Neural cell (in vitro differentiated cells): ENCODE measurements at regions not wholly inside any gene's neighbourhood (a gene's known extent, or its start where the extent isn't known, plus 50 kb on each side); places are given as distances from the start of the nearest gene placed in this dataset.
"Not testable (repeated sequence)": the region's sequence is repeated elsewhere in the genome, so short reads cannot be mapped to it uniquely, and the experiment has no call there.

Experiments used
- EP300 ChIP-seq: fragments of 450-650 bp; conservative IDR thresholded peaks from 2 replicates; pipeline ENCODE4 v1.6.1; 2014; ENCODE audit warnings: antibody characterized with exemption, mild to moderate bottlenecking, moderate library complexity; ENCODE audit not compliant: poor library complexity, severe bottlenecking
- MXI1 ChIP-seq: fragments of 450-650 bp; conservative IDR thresholded peaks from 2 replicates; pipeline ENCODE4 v1.6.1; 2014; ENCODE audit warnings: antibody characterized with exemption, mild to moderate bottlenecking; ENCODE audit not compliant: poor library complexity, severe bottlenecking
- POLR2AphosphoS5 ChIP-seq: IDR thresholded peaks from 2 replicates; pipeline ENCODE4 v1.6.1; 2012
- RAD21 ChIP-seq: fragments of 450-650 bp; conservative IDR thresholded peaks from 2 replicates; pipeline ENCODE4 v1.6.1; 2014; ENCODE audit warnings: antibody characterized with exemption, mild to moderate bottlenecking, moderate library complexity
- SMC3 ChIP-seq: fragments of 450-650 bp; conservative IDR thresholded peaks from 2 replicates; pipeline ENCODE4 v1.6.1; 2014; ENCODE audit warnings: antibody characterized with exemption, mild to moderate bottlenecking, moderate library complexity; ENCODE audit not compliant: poor library complexity
- TAF1 ChIP-seq: IDR thresholded peaks from 2 replicates; pipeline ENCODE4 v1.6.1; 2012; ENCODE audit warnings: low read depth
- TF ChIP-seq, protein P1 (sequence below): fragments of 450-650 bp; IDR thresholded peaks from 2 replicates; pipeline ENCODE4 v1.5.1; 2014; ENCODE audit warnings: antibody characterized with exemption, mild to moderate bottlenecking, moderate library complexity; ENCODE audit not compliant: poor library complexity, severe bottlenecking
- TF ChIP-seq, protein P2 (sequence below): IDR thresholded peaks from 2 replicates; pipeline ENCODE4 v1.6.1; 2012; ENCODE audit warnings: borderline replicate concordance

DNA sequence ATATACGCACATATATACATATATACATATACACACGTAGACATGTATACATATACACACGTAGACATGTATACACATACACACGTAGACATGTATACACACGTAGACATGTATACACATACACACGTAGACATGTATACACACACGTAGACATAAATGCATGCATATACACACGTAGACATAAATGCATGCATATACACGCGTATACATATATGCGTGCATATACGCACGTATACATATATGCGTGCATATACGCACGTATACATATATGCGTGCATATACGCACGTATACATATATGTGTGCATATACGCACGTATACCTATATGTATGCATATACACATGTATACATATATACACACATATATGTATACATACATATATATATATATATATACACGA lies 114.9 kb upstream of the XIST start:
- TF ChIP-seq, protein P1, sequence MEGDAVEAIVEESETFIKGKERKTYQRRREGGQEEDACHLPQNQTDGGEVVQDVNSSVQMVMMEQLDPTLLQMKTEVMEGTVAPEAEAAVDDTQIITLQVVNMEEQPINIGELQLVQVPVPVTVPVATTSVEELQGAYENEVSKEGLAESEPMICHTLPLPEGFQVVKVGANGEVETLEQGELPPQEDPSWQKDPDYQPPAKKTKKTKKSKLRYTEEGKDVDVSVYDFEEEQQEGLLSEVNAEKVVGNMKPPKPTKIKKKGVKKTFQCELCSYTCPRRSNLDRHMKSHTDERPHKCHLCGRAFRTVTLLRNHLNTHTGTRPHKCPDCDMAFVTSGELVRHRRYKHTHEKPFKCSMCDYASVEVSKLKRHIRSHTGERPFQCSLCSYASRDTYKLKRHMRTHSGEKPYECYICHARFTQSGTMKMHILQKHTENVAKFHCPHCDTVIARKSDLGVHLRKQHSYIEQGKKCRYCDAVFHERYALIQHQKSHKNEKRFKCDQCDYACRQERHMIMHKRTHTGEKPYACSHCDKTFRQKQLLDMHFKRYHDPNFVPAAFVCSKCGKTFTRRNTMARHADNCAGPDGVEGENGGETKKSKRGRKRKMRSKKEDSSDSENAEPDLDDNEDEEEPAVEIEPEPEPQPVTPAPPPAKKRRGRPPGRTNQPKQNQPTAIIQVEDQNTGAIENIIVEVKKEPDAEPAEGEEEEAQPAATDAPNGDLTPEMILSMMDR: not testable (repeated sequence)
- not testable (repeated sequence) for TF ChIP-seq POLR2AphosphoS5, EP300, MXI1, SMC3, RAD21, TAF1
- TF ChIP-seq, protein P2, sequence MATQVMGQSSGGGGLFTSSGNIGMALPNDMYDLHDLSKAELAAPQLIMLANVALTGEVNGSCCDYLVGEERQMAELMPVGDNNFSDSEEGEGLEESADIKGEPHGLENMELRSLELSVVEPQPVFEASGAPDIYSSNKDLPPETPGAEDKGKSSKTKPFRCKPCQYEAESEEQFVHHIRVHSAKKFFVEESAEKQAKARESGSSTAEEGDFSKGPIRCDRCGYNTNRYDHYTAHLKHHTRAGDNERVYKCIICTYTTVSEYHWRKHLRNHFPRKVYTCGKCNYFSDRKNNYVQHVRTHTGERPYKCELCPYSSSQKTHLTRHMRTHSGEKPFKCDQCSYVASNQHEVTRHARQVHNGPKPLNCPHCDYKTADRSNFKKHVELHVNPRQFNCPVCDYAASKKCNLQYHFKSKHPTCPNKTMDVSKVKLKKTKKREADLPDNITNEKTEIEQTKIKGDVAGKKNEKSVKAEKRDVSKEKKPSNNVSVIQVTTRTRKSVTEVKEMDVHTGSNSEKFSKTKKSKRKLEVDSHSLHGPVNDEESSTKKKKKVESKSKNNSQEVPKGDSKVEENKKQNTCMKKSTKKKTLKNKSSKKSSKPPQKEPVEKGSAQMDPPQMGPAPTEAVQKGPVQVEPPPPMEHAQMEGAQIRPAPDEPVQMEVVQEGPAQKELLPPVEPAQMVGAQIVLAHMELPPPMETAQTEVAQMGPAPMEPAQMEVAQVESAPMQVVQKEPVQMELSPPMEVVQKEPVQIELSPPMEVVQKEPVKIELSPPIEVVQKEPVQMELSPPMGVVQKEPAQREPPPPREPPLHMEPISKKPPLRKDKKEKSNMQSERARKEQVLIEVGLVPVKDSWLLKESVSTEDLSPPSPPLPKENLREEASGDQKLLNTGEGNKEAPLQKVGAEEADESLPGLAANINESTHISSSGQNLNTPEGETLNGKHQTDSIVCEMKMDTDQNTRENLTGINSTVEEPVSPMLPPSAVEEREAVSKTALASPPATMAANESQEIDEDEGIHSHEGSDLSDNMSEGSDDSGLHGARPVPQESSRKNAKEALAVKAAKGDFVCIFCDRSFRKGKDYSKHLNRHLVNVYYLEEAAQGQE: not testable (repeated sequence)
